Parathyroid adenoma (tissue), 2 donors: ENCODE measurements at regions not wholly inside any gene's neighbourhood (a gene's known extent, or its start where the extent isn't known, plus 50 kb on each side); places are given as distances from the start of the nearest gene placed in this dataset.
"Not testable (repeated sequence)": the region's sequence is repeated elsewhere in the genome, so short reads cannot be mapped to it uniquely, and the experiment has no call there.

Experiments used
- H2AFZ ChIP-seq: fragments of 300-600 bp; sonication (generic); one replicate; pipeline ENCODE4 v1.7.0; 2017; ENCODE audit warnings: antibody characterized with exemption, mild to moderate bottlenecking
- H3K27ac ChIP-seq: fragments of 300-600 bp; sonication (generic); one replicate; pipeline ENCODE4 v1.7.0; 2017
- H3K27me3 ChIP-seq: fragments of 300-600 bp; sonication (generic); one replicate; pipeline ENCODE4 v1.7.0; 2017; ENCODE audit warnings: low read length; ENCODE audit not compliant: control insufficient read depth, insufficient read depth
- H3K36me3 ChIP-seq: fragments of 300-600 bp; sonication (generic); one replicate; pipeline ENCODE4 v1.7.0; 2017; ENCODE audit warnings: low read length; ENCODE audit not compliant: control insufficient read depth, insufficient read depth
- H3K4me1 ChIP-seq: fragments of 300-600 bp; sonication (generic); one replicate; pipeline ENCODE4 v1.7.0; 2017; ENCODE audit warnings: control low read depth
- H3K4me2 ChIP-seq: fragments of 300-600 bp; sonication (generic); one replicate; pipeline ENCODE4 v1.7.0; 2017; ENCODE audit warnings: low read length
- H3K4me3 ChIP-seq: fragments of 300-600 bp; sonication (generic); one replicate; pipeline ENCODE4 v1.7.0; 2017; ENCODE audit warnings: low read depth, low read length
- H3K79me2 ChIP-seq: fragments of 300-600 bp; sonication (generic); one replicate; pipeline ENCODE4 v1.7.0; 2017; ENCODE audit warnings: control low read depth
- H3K9ac ChIP-seq: fragments of 300-600 bp; sonication (generic); one replicate; pipeline ENCODE4 v1.7.0; 2017; ENCODE audit warnings: mild to moderate bottlenecking
- H3K9me3 ChIP-seq: fragments of 300-600 bp; sonication (generic); one replicate; pipeline ENCODE4 v1.7.0; 2017; ENCODE audit warnings: low read length; ENCODE audit not compliant: control insufficient read depth
- TF ChIP-seq, protein P1 (sequence below): fragments of 300-600 bp; sonication (generic); IDR thresholded peaks from one replicate; pipeline ENCODE4 v1.7.0; 2017; ENCODE audit warnings: antibody characterized with exemption, mild to moderate bottlenecking
- donor health status: primary hyperparathyroidism.

- Histone ChIP-seq H3K27ac (no peak overlapping the region), H2AFZ (no peak overlapping the region), H3K4me3 (no peak overlapping the region), H3K36me3 (no peaks in the 10 kb centered on the region), H3K4me1 (no peaks in the 10 kb centered on the region), H3K9ac (no peak overlapping the region), H3K9me3 (no peaks in the 10 kb centered on the region), H3K4me2 (no peak overlapping the region), H3K27me3 (no peaks in the 10 kb centered on the region), H3K79me2 (no peaks in the 10 kb centered on the region)
- TF ChIP-seq, protein P1, sequence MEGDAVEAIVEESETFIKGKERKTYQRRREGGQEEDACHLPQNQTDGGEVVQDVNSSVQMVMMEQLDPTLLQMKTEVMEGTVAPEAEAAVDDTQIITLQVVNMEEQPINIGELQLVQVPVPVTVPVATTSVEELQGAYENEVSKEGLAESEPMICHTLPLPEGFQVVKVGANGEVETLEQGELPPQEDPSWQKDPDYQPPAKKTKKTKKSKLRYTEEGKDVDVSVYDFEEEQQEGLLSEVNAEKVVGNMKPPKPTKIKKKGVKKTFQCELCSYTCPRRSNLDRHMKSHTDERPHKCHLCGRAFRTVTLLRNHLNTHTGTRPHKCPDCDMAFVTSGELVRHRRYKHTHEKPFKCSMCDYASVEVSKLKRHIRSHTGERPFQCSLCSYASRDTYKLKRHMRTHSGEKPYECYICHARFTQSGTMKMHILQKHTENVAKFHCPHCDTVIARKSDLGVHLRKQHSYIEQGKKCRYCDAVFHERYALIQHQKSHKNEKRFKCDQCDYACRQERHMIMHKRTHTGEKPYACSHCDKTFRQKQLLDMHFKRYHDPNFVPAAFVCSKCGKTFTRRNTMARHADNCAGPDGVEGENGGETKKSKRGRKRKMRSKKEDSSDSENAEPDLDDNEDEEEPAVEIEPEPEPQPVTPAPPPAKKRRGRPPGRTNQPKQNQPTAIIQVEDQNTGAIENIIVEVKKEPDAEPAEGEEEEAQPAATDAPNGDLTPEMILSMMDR: no peak
Measured at GRCh38 chr11:93907901-93908300, 57.5 kb upstream of the VSTM5 start.

- TF ChIP-seq, protein P1: no peak
- Histone ChIP-seq H3K4me1 (no peaks in the 10 kb centered on the region), H3K27ac (no peak overlapping the region)
Measured at GRCh38 chr11:93908689-93909088, 58.3 kb upstream of the VSTM5 start.

DNA sequence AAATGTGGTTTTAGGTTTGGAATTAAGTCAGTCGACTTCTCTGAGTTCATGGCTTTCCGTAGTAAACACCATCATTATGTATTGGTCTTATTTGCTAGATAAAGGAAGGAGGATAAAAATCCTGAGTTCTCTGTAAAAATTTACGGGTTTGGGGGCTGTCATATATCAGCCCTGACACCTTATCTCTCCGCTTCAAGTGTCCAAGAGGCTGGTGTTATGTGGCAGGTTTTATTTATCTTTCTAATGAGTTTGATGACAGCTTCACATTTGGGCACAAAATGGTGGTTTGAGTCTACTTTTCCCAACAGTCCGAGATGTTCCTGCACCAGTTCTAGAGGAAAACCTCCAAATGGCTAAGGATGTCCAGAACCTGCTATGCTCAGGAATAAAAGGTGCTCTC, 67.3 kb upstream of the VSTM5 start:
- Histone ChIP-seq H3K27me3 (no peaks in the 10 kb centered on the region), H3K79me2 (no peaks in the 10 kb centered on the region), H3K27ac (no peak overlapping the region), H3K36me3 (no peaks in the 10 kb centered on the region), H2AFZ (no peak overlapping the region), H3K4me2 (no peak overlapping the region), H3K4me3 (no peak overlapping the region), H3K9ac (no peak overlapping the region), H3K9me3 (no peaks in the 10 kb centered on the region), H3K4me1 (no peaks in the 10 kb centered on the region)
- TF ChIP-seq, protein P1: no peak

More at GRCh38 chr11:93908689-93909088, 58.3 kb upstream of the VSTM5 start:
- H3K79me2 ChIP-seq: no peaks in the 10 kb centered on the region
- H3K9me3 ChIP-seq: no peaks in the 10 kb centered on the region
- H3K4me3 ChIP-seq: no peak overlapping the region
- H2AFZ ChIP-seq: no peak overlapping the region
- H3K36me3 ChIP-seq: no peaks in the 10 kb centered on the region
- no peak overlapping the region for H3K9ac ChIP-seq
- no peaks in the 10 kb centered on the region for H3K27me3 ChIP-seq
- H3K4me2 ChIP-seq: no peak overlapping the region

- Histone ChIP-seq H3K9me3 (no peaks in the 10 kb centered on the region), H3K4me2 (no peak overlapping the region), H3K27ac (no peak overlapping the region), H3K4me3 (no peak overlapping the region), H3K9ac (no peak overlapping the region), H3K36me3 (no peaks in the 10 kb centered on the region), H2AFZ (no peak overlapping the region), H3K79me2 (no peaks in the 10 kb centered on the region), H3K4me1 (no peaks in the 10 kb centered on the region), H3K27me3 (no peaks in the 10 kb centered on the region)
- TF ChIP-seq, protein P1: peak; percentile 11
Measured at GRCh38 chr11:93921695-93922468, 71.5 kb upstream of the VSTM5 start.

GRCh38 chr11:93922830-93923229, 72.4 kb upstream of the VSTM5 start:
- no peak overlapping the region for H3K4me2 ChIP-seq
- no peak overlapping the region for H3K27ac ChIP-seq
- no peaks in the 10 kb centered on the region for H3K79me2 ChIP-seq
- TF ChIP-seq, protein P1: no peak
- H2AFZ ChIP-seq: no peak overlapping the region
- no peaks in the 10 kb centered on the region for H3K4me1 ChIP-seq
- no peaks in the 10 kb centered on the region for H3K9me3 ChIP-seq
- H3K27me3 ChIP-seq: no peaks in the 10 kb centered on the region
- H3K4me3 ChIP-seq: no peak overlapping the region
- no peak overlapping the region for H3K9ac ChIP-seq
- H3K36me3 ChIP-seq: no peaks in the 10 kb centered on the region

GRCh38 chr11:93926099-93926498, 75.7 kb upstream of the VSTM5 start:
- H2AFZ ChIP-seq, H3K9me3 ChIP-seq, H3K27ac ChIP-seq, H3K36me3 ChIP-seq, H3K4me2 ChIP-seq, H3K79me2 ChIP-seq, H3K9ac ChIP-seq, H3K4me3 ChIP-seq, H3K4me1 ChIP-seq, H3K27me3 ChIP-seq: not testable (repeated sequence)
